AG09309 (cell line): ENCODE measurements at regions not wholly inside any gene's neighbourhood (a gene's known extent, or its start where the extent isn't known, plus 50 kb on each side); places are given as distances from the start of the nearest gene placed in this dataset.

Experiments
- DNase-seq: peaks from one replicate; pipeline ENCODE4 v3.0.0-alpha.2; 2010; ENCODE audit warnings: low read depth
- H3K4me3 ChIP-seq: 2 replicates; pipeline ENCODE4 v1.5.1; 2011; ENCODE audit warnings: mild to moderate bottlenecking, low read depth, low read length, moderate library complexity; ENCODE audit not compliant: control insufficient read depth
- CTCF ChIP-seq: IDR thresholded peaks from 2 replicates; pipeline ENCODE4 v1.5.1; 2011; ENCODE audit warnings: mild to moderate bottlenecking, low read depth, low read length, inconsistent platforms; ENCODE audit not compliant: insufficient read depth, control insufficient read depth; ENCODE audit errors: missing control alignments

GRCh38 chr17:72481572-72481971 is 360.8 kb downstream of the SOX9 start:
- TF ChIP-seq CTCF, result no peak
- DNase-seq, result no peak
- H3K4me3 ChIP-seq, result no peak overlapping the region

DNA sequence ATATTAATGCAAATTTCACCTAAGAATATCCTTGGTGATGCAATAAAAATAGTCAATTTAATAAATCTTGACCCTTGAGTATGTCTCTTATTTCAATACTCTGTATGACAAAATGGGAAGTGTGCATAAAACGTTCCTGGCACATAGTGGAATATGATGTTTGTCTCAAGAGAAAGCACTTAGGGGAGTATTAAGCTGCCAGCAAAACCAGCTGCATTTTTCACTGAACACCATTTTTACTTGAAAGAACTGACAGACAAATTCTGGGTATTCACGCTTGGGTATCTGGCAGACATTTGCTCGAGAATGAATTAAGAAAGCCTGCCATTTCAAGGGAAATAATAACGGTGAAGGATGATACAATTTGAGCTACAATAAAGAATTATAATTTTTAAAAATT is 364.8 kb downstream of the SOX9 start:
- no peak for TF ChIP-seq CTCF
- DNase-seq, result no peak
- H3K4me3 ChIP-seq, result no peak overlapping the region

DNA sequence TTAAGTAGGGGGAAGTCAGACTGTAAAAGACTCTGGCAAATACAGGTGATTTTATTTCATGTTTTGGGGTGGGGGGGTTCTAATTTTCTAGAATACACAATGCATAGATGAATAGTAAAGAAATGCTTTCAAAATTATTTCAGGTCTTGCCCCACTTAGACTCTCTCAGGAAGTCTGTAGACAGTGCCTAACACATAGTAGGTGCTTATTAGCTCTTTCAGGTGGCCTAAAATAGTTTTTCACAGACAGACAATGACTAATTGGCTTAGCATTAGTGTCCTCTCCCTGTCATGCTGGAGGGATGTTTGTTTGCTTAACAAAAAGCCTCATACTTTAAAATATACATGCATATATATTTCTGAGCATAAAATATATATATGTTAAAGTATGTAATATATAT is 366.0 kb downstream of the SOX9 start:
- no peak for DNase-seq
- TF ChIP-seq CTCF, result no peak
- H3K4me3 ChIP-seq, result no peak overlapping the region

GRCh38 chr17:72487731-72488494 is 367.1 kb downstream of the SOX9 start:
- TF ChIP-seq CTCF, result no peak
- H3K4me3 ChIP-seq, result no peak overlapping the region

DNA sequence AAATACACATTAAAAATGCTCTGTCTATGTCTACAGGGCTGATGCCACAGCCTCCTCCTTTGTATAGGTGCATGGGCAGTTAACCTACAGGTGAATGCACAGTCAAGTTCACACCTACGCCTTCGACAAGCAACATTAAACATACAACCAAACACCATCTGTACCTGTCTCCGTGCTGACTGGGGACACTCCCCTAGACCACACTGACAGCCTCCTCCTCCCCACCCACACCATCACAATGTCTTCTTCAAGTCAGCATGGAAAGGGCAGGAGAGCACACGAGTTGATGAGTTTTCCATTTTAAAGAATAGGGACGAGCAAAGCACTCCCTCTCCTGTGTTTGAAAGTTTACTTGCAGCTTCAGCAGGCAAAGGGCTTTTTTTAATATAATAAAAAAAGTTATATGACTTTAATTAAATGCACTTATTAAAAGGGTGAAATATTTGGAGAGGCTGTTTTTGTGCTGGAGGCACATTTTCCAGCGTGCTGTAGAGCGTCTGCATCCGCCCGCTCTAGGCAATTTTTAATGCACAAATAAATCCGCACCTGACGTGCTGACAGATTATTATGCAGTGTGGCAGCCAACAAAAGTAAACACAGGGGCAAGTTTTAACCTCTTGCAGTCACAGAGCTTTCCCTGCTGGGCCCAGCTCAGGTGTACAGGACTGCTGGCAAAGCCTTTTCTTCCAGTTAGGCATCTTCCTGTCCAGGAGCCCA is 367.9 kb downstream of the SOX9 start:
- no peak overlapping the region for H3K4me3 ChIP-seq
- no peak for DNase-seq
- no peak for TF ChIP-seq CTCF

More at GRCh38 chr17:72487731-72488494, 367.1 kb downstream of the SOX9 start:
- DNase-seq, result no peak

GRCh38 chr17:72489272-72489641 is 368.4 kb downstream of the SOX9 start:
- H3K4me3 ChIP-seq, result no peak overlapping the region
- DNase-seq, result no peak
- TF ChIP-seq CTCF, result no peak

- no peak for TF ChIP-seq CTCF
- no peak overlapping the region for H3K4me3 ChIP-seq
- DNase-seq, result no peak
Measured at GRCh38 chr17:72491102-72491501, 370.3 kb downstream of the SOX9 start.
